ENCODE measurements at regions not wholly inside any gene's neighbourhood (a gene's known extent, or its start where the extent isn't known, plus 50 kb on each side); places are given as distances from the start of the nearest gene placed in this dataset.
"Not testable (repeated sequence)": the region's sequence is repeated elsewhere in the genome, so short reads cannot be mapped to it uniquely, and the experiment has no call there.

- DNase-seq = no peak
Observed at GRCh38 chr13:62544928-62545327, 1129.3 kb upstream of the PCDH20 start.

GRCh38 chr13:62537593-62537992 is 1121.9 kb upstream of the PCDH20 start:
- DNase-seq = no peak

GRCh38 chr13:62525652-62526051 is 1110.0 kb upstream of the PCDH20 start:
- no peak for DNase-seq

- DNase-seq = no peak
Observed at GRCh38 chr13:62524498-62524897, 1108.8 kb upstream of the PCDH20 start.

GRCh38 chr13:62524061-62524460 is 1108.4 kb upstream of the PCDH20 start:
- DNase-seq = no peak

- peak in 1 of 2 donors; percentile 6 for DNase-seq
Observed at GRCh38 chr13:62512194-62513141, 1096.8 kb upstream of the PCDH20 start.

- DNase-seq = no peak
Observed at GRCh38 chr13:62510906-62511655, 1095.4 kb upstream of the PCDH20 start.

- no peak for DNase-seq
Observed at GRCh38 chr13:62502588-62502987, 1086.9 kb upstream of the PCDH20 start.

GRCh38 chr13:62489731-62490130 is 1074.1 kb upstream of the PCDH20 start:
- peak; percentile 8 to 22 for DNase-seq

- DNase-seq = no peak
Observed at GRCh38 chr13:62483774-62484173, 1068.1 kb upstream of the PCDH20 start.

- no peak for DNase-seq
Observed at GRCh38 chr13:62482351-62482750, 1066.7 kb upstream of the PCDH20 start.

- no peak for DNase-seq
Observed at GRCh38 chr13:62473944-62474237, 1058.2 kb upstream of the PCDH20 start.

GRCh38 chr13:62473190-62473943 is 1057.7 kb upstream of the PCDH20 start:
- DNase-seq = no peak

GRCh38 chr13:62453761-62454160 is 1038.1 kb upstream of the PCDH20 start:
- no peak for DNase-seq

- no peak for DNase-seq
Observed at GRCh38 chr13:62450759-62451158, 1035.1 kb upstream of the PCDH20 start.

GRCh38 chr13:62447771-62448382 is 1032.2 kb upstream of the PCDH20 start:
- not testable (repeated sequence) for DNase-seq

- DNase-seq = no peak
Observed at GRCh38 chr13:62444805-62445204, 1029.2 kb upstream of the PCDH20 start.

- no peak for DNase-seq
Observed at GRCh38 chr13:62434081-62434480, 1018.4 kb upstream of the PCDH20 start.

- DNase-seq = no peak
Observed at GRCh38 chr13:62433660-62434059, 1018.0 kb upstream of the PCDH20 start.

- DNase-seq = no peak
Observed at GRCh38 chr13:62432906-62433305, 1017.3 kb upstream of the PCDH20 start.

- no peak for DNase-seq
Observed at GRCh38 chr13:62432295-62432694, 1016.6 kb upstream of the PCDH20 start.

- no peak for DNase-seq
Observed at GRCh38 chr13:62431852-62432251, 1016.2 kb upstream of the PCDH20 start.
